BJ (cell line): ENCODE measurements at regions not wholly inside any gene's neighbourhood (a gene's known extent, or its start where the extent isn't known, plus 50 kb on each side); places are given as distances from the start of the nearest gene placed in this dataset.

Source experiments
- CTCF ChIA-PET: fragments of 350-600 bp; formaldehyde crosslinking; extraction: SDS; loops from one replicate; lab custom pipeline; 2021; ENCODE audit warnings: antibody characterized with exemption, inconsistent platforms; lab: Yijun Ruan, JAX
- POLR2A ChIA-PET: fragments of 300-600 bp; sonication (Branson Sonifier 250); formaldehyde crosslinking; extraction: SDS; loops from one replicate; lab custom pipeline; 2021; ENCODE audit warnings: antibody characterized with exemption; lab: Charles Lee
- DNase-seq: peaks from one replicate; pipeline ENCODE4 v3.0.0-alpha.2; 2011; ENCODE audit warnings: low read depth
- H3K27me3 ChIP-seq: 2 replicates; pipeline ENCODE4 v1.6.0; 2011; ENCODE audit warnings: low read length; ENCODE audit not compliant: control insufficient read depth, insufficient read depth
- H3K36me3 ChIP-seq: 2 replicates; pipeline ENCODE4 v1.5.1; 2011; ENCODE audit warnings: low read length; ENCODE audit not compliant: control insufficient read depth, insufficient read depth
- H3K4me3 ChIP-seq: 2 replicates; pipeline ENCODE4 v1.5.1; 2011; ENCODE audit warnings: low read depth, mild to moderate bottlenecking, control low read depth, low read length
- CTCF ChIP-seq: IDR thresholded peaks from 2 replicates; pipeline ENCODE4 v1.5.1; 2011; ENCODE audit warnings: low read depth, mild to moderate bottlenecking, control low read depth, inconsistent platforms, low read length, moderate library complexity; ENCODE audit not compliant: insufficient read depth

- POLR2A ChIA-PET, result interaction anchor here (0.6 kb wide), 1 partner anchor 15 kb away, joined by 3 read pairs; no protein-coding TSS in a partner anchor
- CTCF ChIA-PET, result no interaction called here
- H3K27me3 ChIP-seq, result no peaks in the 10 kb centered on the region
- no peak for TF ChIP-seq CTCF
- DNase-seq, result no peak
- no peak overlapping the region for H3K4me3 ChIP-seq
- H3K36me3 ChIP-seq, result no peaks in the 10 kb centered on the region
Observed at GRCh38 chr2:133957724-133958480, 296.0 kb upstream of the MGAT5 start.

- no peaks in the 10 kb centered on the region for H3K27me3 ChIP-seq
- TF ChIP-seq CTCF, result 0 out of 2 replicates have a peak, but pooled peaks have one; percentile 4
- no peaks in the 10 kb centered on the region for H3K36me3 ChIP-seq
- no peak overlapping the region for H3K4me3 ChIP-seq
- ChIA-PET CTCF (no interaction called here), POLR2A (no interaction called here)
- DNase-seq, result no peak
Observed at GRCh38 chr2:133959066-133959465, 294.8 kb upstream of the MGAT5 start.

- Histone ChIP-seq H3K27me3 (no peaks in the 10 kb centered on the region), H3K36me3 (no peaks in the 10 kb centered on the region), H3K4me3 (no peak overlapping the region)
- POLR2A ChIA-PET, result no interaction called here
- CTCF ChIA-PET, result interaction anchor here (1.4 kb wide), 1 partner anchor 10 kb away, joined by 3 read pairs; no protein-coding TSS in a partner anchor
- TF ChIP-seq CTCF, result no peak
- no peak for DNase-seq
Observed at GRCh38 chr2:133966720-133967304, 287.1 kb upstream of the MGAT5 start.

GRCh38 chr2:133967326-133967725 lies 286.5 kb upstream of the MGAT5 start:
- POLR2A ChIA-PET, result no interaction called here
- DNase-seq, result no peak
- Histone ChIP-seq H3K27me3 (no peaks in the 10 kb centered on the region), H3K36me3 (no peaks in the 10 kb centered on the region), H3K4me3 (no peak overlapping the region)
- no peak for TF ChIP-seq CTCF
- CTCF ChIA-PET, result interaction anchor here (1.4 kb wide), 1 partner anchor 9 kb away, joined by 3 read pairs; no protein-coding TSS in a partner anchor

- TF ChIP-seq CTCF, result no peak
- Histone ChIP-seq H3K4me3 (no peak overlapping the region), H3K36me3 (no peaks in the 10 kb centered on the region), H3K27me3 (no peaks in the 10 kb centered on the region)
- DNase-seq, result no peak
- POLR2A ChIA-PET, result no interaction called here
- CTCF ChIA-PET, result interaction anchor here (1.4 kb wide), 1 partner anchor 8 kb away, joined by 3 read pairs; no protein-coding TSS in a partner anchor
Observed at GRCh38 chr2:133968446-133968845, 285.4 kb upstream of the MGAT5 start.
